GM12873 (cell line): ENCODE measurements at regions not wholly inside any gene's neighbourhood (a gene's known extent, or its start where the extent isn't known, plus 50 kb on each side); places are given as distances from the start of the nearest gene placed in this dataset.

Experiments used
- TF ChIP-seq, protein P1 (sequence below): IDR thresholded peaks from 2 replicates; pipeline ENCODE4 v1.5.1; 2012; ENCODE audit warnings: low read depth, mild to moderate bottlenecking, moderate library complexity, low read length, control low read depth; ENCODE audit not compliant: insufficient read depth; ENCODE audit errors: missing control alignments

DNA sequence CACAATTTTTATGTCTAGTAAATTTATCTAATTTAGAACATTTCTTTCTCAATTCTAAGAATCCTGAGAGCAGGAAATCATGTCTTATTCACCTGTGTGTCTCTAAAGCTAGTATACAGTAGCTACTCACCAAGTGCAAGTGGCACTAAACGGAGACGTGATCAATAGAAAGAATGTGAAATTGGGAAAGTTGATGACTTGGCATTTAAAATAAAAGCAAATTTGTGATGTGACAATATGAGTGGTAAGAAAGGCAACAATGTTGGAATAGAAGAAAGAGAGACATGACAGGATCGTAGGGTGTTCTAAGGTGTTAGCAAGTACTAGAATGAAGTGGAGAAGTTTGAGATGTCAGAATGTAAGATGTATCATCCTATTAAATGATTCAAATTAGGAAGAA lies 725.9 kb downstream of the BCKDHB start:
- TF ChIP-seq, protein P1, sequence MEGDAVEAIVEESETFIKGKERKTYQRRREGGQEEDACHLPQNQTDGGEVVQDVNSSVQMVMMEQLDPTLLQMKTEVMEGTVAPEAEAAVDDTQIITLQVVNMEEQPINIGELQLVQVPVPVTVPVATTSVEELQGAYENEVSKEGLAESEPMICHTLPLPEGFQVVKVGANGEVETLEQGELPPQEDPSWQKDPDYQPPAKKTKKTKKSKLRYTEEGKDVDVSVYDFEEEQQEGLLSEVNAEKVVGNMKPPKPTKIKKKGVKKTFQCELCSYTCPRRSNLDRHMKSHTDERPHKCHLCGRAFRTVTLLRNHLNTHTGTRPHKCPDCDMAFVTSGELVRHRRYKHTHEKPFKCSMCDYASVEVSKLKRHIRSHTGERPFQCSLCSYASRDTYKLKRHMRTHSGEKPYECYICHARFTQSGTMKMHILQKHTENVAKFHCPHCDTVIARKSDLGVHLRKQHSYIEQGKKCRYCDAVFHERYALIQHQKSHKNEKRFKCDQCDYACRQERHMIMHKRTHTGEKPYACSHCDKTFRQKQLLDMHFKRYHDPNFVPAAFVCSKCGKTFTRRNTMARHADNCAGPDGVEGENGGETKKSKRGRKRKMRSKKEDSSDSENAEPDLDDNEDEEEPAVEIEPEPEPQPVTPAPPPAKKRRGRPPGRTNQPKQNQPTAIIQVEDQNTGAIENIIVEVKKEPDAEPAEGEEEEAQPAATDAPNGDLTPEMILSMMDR = no peak

DNA sequence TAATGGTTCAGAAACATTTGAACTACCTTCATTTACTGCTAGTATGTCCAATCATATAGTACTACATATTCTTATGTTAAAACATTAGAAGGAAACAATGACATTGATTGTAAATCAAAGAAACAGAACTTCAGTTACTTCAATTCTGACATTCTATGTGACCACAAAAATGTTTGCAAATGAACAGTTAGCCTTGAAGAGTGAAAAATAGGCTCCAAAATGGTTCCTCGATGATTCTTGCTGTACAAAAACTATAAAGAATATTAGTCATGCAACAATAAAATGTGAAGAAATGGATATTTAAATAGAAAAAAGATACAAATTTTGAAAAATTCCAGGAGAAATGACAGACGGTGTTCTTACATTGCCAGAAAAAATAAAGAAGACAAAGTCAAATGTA lies 686.9 kb downstream of the BCKDHB start:
- TF ChIP-seq, protein P1 = no peak

DNA sequence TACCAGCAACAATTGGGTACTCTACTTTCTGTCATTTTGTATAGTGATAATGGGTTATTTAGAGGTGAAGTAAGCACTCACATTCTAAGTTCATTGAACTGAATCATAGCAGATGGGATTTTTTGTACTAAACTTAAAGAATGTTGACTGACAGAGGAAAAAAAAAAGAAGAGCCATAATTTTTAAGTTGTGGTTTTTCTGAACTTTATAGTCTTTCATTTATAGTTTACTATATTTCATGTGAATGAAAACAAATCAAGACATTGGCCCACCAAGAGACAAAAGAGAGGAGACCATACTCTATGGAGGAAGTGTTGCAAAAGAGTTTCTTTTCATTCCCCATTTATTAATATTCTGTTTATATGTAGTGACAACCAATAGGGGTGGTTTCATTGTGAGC lies 685.7 kb downstream of the BCKDHB start:
- TF ChIP-seq, protein P1 = no peak

DNA sequence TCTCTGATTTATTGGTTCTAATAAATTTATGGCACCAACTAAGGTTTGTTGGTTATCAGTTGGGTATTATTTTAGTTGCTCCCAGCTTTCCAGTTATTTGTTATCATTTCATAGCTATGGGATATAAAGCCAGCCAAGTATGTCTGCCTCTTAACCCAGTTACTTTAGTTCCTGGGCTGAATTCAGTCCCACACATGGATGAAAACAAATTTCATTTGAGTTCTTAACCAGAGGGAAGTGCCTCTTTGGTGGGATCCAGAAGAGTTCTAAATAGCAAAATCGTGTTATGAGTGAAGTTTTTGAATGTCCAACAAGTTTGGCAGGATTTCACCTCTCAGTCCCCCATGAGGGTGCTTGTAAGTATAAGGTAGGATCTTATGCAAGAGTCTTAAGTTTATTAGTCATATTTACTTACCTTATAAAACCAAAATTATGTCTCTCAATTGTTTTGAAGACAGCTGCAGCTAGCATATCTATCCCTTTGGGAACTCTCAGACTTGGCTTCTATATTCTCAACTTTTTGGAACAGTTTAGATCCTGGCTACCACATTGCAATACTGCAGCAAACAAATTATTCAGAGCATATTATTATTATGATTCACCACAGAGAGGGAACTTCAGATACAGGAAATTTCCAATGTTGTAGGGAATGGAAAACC lies 683.6 kb downstream of the BCKDHB start:
- TF ChIP-seq, protein P1 = no peak

DNA sequence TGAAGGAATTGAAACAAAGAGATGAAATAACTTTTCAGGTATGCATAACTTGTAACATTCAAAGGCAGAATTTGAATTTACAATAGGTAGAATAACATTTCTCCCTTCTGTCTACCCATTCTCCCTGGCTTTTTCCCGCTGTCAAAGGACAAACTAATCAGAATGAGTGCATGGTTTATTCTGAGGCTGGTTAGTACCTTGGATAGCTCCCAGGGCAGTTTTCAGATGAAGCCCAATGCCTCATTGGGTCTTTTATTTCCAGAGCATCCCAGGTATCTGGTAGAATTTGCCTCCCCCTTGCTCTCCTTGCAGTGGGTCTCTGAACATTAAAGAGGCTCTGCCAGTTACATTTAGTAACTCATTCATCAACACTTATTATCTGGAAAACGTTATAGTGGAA lies 665.5 kb downstream of the BCKDHB start:
- TF ChIP-seq, protein P1 = no peak

DNA sequence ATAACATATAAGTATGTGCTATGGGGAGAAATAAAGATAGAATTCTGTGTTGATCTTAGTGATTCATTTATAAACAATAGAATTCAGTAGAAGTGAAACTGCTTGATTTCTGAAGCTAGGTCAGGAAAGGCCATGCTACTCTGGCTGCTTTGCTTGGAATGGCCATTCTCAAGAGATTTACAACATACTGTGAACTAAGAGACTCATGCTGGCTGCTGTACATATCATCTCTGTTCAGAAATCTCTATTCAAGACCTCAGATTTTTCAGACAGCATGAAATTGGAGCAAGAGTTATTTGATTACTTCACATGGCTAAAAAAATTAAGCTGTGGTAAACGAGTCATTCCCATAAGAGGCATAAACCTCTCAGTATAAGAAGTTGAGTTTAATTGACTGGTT lies 662.6 kb downstream of the BCKDHB start:
- TF ChIP-seq, protein P1 = no peak

DNA sequence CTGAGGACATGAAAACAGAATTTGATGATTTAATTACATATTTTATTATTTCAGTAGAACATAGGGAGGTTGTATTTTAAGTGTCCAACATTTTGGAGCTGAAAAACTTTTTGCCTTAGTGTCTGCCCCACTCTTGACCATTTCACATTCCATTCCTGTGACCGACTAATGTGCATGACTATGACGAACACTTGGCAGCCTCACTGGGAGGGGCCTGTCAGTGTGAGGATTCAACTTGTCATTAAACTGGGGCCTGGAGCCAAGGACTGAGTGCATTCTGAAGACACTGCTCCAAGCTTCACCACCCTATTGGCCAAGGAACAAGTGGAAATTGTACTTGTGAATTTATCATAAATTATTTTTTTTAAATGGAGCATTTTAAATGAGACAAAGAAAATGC lies 661.3 kb downstream of the BCKDHB start:
- TF ChIP-seq, protein P1 = no peak
